Activated T-cell treated with anti-CD3 and anti-CD28 coated beads, Interleukin-2, amount 50 U/mL, for 48 hours (primary cell): ENCODE measurements at regions not wholly inside any gene's neighbourhood (a gene's known extent, or its start where the extent isn't known, plus 50 kb on each side); places are given as distances from the start of the nearest gene placed in this dataset.

Experiments
- DNase-seq, 2 experiments: peaks; one replicate each; pipeline ENCODE4 v3.0.0-alpha.2; 2020

DNA sequence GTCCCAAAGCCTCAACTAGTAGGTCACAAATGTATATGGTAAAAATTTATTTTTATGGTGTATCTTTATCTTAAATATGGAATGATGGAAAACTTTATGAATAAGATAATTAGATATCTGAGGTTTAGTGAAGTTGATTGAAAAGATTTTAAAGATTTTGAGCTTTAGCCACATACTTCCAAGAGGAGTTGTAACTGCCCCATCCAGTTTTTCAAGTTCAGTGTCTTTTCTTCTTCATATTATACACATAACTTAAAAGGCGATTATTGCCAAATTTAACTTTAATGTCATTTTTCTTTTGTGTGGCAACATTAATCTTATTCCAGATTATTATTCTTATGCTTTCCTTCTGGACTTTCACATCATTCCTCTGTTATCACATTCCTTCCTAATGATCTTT, 266.4 kb downstream of the TINAG start:
- no peak for DNase-seq

DNA sequence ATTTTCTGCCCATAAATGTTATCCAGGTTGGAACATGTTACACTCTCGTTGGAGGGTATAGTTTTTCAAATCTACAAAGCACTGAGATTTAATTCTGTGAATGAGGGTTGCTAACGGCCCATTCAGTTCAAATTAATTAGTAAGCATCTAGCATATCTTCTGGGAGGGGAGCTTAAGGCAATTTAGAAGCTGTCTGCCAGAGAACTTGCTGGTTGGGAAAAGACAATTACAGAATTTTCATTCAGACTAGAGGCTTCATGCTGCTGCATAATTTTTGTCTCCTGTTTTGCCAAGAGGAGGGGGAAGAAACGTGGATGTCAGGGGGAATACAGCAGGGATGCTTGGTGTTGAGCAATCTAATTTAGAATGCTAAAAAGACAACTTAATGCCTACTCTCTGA, 268.3 kb upstream of the FAM83B start:
- no peak for DNase-seq

DNA sequence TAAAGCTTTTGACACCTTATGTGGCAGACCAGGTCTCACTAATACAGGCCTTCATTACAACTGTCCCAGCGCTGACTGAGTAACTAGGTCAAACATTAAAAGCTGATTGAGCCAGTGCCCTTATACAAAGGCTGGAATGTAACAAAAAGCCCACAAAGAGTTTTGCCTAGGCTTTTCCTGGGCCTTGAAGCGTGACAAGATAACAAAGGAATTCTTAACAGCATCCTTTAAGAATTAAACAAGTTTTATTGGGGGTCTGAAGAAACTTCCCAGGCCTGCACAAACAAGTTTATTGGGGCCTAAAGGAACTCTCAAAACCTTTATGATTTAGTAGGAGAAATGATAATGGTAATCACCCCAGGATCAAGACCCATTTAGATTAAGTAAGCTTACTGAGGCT, 267.6 kb upstream of the FAM83B start:
- DNase-seq, result no peak

DNA sequence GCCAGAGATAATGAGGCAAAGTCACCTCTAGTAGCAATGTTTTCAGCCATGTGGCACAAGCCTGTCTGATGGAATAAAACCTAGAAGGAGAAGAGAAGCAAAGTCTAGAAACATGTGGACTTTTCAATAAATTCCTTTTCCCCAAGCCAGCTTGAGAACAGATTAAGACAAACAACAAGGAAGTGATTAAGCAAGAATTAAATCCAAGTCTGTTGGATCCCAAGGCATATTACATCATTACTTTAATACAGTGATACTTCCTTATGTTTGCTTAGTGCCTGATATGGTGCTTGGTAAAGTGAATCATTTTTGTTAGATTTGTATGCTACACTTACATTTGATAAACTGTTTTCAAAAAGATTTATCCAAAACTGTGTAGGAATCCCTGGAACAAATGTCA, 260.3 kb upstream of the FAM83B start:
- no peak for DNase-seq

DNA sequence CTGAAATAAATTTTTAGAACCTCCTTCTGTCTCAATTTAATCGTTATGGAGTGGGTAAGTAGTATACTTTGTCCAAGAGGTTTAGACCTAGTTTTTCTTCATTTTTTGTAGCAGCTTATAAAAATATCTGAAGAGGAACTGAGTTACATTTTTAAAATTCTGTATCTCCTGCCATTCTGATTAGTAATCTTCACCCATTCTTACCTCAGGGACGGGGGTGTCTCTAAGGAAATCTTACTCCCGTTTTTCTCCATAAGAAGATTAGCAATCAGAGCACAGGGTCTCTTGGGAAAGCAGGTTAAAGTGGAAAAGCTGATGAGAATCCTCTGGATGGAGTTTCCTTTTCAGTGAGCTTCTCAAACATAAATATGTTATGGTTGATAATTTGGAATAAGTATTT, 259.3 kb upstream of the FAM83B start:
- DNase-seq, result no peak

DNA sequence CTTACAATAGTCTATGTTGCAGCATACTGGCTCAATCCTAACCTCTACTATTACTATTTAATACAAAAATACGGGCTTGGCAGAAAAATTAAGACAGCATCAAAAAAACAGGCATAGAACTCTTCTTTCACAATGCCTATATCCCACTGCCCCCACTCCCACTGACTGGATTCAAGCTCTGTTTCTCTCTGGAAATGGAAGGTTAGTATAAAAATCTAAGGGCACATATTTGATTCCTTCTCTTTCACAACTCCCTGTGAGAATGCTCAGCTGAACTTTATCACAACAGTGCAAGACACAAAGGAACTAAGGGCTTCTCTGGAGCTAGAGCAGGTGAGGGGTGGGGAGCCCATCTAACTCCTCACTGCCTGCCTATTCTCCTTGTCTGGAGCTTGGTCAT, 258.4 kb upstream of the FAM83B start:
- DNase-seq, result no peak

DNA sequence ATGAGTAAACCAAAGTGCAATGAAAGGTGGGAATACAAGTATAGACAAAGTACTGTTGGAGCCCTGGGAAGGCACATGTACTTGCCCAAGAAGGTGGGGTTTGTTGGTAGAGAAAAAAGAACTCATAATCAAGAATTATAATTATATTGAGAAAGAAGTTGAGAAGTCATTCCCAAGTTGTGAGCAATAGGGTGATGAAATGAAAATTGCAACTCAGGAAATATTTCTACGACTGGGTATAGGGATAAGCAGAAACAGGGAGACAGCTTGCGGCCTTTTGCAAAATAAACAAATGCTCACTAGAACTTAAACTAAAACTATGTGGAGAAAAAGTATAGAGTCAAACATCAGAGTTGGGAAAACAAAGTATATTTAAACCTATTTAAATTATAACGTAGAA, 250.7 kb upstream of the FAM83B start:
- DNase-seq, result no peak

DNA sequence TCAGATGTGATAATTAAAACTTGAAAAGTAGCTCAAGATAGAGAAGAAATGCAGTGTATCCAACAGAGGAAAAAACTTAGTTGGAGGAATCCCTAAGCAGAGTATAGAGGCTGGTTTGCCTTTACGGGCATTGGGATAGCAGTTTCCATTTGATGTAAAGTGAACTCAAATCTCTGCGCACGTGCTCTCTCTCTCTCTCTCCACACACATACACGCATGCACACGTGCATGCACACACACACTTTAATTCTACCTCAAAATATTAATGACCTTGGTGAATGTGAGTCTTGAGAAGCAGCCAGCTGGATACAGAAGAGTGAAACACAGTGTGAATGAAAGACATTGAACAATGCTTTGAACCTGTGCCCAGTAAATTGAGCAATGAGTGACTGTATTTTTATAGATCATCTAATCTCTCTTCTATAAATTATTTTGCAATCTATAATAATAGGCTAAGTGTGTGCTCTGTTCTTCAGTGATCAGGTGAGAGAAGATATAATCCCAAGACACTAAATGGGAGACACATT, 247.7 kb upstream of the FAM83B start:
- DNase-seq, result no peak

DNA sequence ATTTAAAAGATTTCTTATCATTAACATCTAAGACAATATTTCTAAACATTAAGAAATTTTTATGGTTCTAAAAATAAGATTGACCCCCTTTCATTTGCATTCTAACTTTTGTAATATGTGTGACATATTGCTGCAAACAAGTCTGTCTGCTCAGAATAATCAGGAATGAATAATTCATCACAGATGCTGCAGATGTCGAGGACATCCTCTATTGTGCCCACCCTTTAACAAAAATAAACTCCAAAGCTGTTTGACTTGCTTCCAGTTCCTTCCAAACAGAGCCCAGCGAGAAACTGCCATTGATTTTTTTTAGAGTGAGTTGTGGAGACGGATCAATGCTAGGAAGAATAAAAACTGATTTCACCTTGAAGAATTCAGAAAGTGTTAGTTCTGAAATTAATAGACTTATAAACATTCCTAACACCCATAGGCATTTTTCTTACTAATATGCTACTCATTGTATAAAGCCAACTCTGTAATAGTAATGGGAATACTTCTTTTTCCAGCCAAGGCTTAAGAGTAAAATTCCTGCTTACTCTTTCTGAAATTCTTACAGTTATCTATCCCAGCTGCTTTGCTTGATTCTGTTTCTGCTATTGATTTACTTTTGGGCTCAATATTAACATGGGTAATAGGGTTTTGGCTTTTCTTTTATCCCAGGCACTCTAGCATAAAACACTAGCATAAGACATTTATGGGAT, 244.8 kb upstream of the FAM83B start:
- DNase-seq, result no peak

DNA sequence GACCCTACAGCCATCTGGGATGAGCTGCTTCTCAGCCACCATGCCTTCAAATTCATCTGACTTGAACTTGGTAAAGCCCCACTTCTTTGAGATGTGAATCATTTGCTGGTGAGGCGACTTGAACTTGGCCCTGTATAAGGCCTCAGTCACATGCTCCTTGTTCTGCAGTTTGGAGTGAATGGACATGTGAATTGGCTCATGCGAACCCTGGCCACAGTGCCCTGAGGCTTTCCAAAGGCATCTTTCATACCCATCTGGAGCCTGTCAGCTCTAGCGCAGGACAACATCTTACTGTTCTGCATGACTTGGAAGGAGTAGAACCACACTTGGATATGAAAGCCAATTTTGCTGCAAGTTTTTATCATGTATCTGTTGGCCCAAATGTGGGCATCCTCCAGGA, 244.0 kb upstream of the FAM83B start:
- no peak for DNase-seq

DNA sequence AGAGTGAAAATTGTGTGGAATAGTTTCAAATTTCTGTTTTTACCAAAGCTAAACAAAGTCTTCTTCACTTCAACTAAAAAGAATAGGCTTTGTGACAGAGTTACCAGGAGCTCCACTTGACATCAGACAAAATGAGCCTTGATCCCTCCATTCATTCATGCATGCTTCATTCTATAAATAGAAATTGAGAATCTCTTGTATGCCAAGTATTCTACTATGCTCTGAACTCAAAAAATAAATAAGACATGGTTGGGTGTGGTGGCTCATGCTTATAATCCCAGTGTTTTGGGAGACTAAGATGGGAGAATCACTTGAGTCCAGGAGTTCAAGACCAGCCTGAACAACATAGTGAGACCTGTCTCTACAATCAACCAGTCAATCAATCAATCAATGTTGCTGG, 236.6 kb upstream of the FAM83B start:
- no peak for DNase-seq

DNA sequence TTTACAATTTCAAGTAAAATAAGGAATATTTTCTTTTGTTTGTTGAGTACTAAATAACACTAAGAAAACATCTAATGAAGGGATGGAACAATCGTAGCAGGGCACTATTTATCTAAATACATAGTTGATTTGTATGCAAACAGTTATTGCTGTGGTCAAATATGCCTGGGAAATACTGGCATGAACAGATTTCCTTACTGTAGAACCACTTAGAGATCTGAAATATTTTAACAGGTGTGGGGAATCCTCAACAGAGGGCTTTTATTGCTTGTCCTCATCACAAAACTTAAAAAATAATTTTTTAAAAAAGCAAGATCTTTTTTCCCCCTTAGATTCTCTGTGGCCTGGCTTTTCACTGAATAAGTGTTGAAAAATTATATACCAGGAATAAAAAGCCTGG, 233.0 kb upstream of the FAM83B start:
- no peak for DNase-seq

DNA sequence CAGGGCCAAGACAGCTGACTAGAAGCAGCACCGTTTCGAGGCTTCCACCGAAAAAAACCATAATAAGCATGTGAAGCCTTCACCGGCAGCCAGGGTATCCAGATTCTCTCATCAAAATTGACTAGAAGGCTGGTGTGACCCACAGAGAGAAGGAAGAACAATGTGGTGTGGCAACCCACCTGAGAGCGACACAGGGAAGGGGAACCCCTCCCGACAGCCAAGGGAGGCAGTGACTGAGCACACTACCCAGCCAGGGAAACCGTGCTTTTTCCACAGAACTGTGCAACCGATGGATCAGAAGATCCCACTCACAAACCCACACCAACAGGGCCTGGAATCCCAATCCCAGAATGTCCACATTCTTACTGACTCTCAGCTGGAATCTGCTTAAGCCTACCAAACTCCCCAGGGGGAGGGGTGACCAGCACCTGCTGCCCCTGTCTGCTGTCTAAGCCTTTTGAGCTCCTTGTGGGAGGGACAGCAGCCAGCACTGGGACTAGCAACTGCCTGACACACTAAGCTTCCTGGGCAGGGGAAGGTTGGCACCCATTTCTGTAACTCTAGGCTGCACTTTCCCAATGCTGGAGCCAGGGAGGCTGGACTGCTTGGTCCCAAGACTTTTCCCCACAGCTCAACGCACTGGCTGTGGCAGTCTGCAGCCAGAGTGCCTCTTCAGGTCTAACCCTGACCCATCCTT, 231.9 kb upstream of the FAM83B start:
- no peak for DNase-seq

DNA sequence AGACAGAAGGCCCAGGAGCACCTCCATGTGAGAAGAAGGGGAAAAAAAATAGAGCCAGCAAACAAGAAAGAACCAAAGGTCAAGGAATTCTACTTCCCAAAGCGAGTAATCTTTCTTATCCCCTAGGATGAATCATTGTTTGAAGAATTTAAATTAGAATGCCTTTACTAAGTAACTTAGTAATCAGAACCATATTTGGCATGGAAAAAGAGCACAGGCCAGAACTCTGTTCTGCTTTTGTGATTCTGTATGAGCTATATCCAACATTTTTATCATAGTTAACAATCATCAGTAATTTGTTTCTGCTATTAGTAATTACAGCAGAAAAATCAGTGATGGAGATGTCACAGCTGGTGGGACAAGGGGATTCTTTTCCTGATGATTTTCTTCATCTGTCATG, 228.8 kb upstream of the FAM83B start:
- no peak for DNase-seq

DNA sequence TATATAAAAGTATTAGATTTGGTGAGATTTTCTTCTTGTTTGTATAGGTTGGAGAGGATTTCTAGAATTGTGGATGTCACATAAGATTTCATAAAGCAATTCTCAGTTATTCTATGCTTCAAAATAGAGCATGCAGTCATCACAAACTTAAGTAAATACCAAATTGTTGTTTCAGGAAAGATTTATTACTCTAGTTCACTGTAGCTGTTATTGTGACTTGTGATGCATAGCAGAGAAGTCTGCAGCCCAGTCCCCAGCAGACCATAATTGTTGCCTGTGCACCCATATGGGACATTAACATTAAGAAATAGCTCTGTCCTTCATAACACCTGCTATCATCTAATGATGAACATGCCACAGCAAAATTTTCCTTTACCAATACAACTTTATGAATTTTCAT, 228.0 kb upstream of the FAM83B start:
- DNase-seq, result no peak

DNA sequence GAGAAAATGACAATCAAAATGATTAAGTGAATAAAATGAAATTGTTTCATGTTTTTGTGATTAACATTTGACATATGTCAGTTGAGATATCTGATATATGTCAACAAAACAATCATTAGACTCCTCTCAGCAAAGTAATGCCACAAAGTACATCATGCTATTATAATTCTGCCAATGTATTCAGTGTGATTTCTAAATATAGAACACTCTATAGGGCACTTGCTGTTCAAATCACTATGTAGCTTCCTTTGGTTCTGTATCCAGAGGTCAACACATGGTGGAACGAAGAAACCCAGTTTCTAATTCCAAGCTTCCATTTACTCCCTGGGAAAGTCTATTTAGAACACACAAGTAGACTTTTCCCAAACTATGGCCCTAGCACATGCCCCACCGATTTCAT, 227.5 kb upstream of the FAM83B start:
- no peak for DNase-seq

DNA sequence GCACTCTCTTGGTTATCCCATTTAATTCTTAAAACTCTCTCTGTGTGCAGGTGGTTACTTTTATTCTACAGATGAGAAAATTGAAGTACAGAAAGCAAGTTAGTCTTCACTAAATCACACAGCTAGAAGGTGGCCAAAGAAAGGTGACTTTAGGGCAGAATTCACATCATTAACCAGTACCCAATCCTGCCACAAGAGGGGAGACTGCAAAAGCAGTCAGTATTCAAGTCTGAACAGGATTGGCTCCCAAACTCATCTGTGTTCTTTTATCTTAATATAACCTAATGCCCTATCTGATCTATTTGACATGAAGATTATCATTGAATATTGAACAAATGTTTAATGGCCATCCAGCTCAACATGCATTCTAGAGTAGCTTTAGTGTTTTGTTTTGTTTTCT, 225.3 kb upstream of the FAM83B start:
- DNase-seq, result no peak

DNA sequence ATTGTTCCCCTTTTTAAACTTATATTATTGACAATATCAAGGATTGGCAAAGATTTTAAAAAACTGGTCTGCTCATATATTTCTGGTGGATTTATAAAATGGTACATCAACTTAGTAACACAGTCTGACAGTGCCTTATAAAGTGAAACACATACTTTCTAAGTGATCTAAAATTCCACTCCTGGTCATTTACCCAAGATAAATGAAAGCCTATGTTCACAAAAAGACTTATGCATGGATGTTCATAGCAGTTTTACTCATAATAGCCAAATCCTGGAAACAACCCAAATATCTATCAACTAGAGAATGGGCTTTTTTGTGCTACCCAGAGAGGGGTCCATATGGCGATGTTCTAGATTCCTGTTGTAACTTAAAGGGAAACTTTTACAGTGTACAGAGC, 222.4 kb upstream of the FAM83B start:
- DNase-seq, result no peak

DNA sequence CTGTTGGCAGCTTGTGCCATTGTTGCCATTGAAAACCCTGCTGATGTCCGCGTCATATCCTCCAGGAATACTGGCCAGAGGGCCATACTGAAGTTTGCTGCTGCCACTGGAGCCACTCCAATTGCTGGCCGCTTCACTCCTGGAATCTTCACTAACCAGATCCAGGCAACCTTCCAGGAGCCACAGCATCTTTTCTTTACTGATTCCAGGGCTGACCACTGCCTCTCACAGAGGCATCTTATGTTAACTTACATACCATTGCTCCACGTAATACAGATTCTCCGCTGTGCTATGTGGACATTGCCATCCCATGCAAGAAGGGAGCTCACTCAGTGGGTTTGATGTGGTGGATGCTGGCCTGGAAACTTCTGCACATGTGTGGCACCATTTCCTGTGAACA, 221.8 kb upstream of the FAM83B start:
- no peak for DNase-seq

DNA sequence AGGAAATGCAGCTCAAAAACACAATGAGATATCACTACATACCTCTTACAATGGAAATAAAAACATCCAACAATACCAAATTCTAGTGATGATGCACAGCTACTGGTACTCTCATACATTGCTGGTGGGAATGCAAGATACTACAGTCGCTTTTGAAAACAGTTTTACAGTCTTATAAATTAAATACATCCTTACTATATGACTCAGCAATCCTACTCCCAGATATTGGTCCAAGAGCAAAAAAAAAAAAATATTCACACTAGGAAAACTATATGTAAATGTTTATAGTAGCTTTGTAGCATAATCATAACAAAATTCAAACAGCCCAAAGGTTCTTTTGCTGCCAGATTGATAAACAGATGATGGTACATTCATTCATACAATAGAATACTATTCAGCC, 217.4 kb upstream of the FAM83B start:
- DNase-seq, result no peak

DNA sequence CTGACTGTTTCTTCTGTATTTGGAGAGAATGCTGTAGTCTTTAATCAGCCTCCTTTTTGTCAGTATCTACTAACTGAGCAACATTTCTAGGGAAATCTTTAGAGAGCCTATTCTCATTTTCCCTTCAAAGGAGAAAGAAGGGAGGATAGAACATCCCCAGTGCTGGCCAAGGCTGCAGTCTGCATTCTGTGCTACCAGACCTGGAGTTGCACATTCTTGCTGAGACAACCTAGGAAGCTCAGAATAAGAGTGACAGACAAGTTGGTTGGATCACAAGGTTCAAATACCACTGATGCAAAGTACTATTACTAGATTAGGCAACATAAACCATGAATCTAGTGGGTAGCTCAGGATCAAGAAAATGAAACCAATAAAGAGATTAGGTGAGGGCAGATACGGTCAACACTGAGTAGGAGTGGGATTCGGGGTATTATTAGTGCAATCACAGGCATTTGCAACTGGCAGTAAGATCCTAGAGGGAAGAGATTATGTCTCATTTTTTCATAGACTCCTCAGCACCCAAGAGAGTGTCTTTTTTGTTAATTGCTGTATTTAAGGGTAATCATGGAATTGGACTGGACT, 213.5 kb upstream of the FAM83B start:
- no peak for DNase-seq

DNA sequence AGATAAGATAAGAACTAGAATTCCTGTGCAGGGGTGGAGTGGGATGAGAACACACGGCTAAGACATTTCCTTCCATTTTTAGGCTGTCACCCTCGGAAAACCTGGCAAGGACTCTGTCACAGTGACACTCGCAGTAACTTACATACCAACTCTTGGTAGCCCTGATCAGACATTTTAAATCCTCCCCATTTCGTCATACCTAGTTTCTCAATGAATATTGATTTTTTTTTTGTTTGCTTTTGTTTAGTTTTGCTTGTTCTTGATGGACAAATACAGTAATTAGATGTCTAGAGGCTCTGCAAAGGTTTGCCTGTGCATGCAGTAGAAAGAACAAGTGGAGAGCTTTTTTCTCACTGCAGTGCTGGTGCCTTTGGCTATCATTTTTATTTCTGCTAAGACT, 213.0 kb upstream of the FAM83B start:
- DNase-seq, result no peak

DNA sequence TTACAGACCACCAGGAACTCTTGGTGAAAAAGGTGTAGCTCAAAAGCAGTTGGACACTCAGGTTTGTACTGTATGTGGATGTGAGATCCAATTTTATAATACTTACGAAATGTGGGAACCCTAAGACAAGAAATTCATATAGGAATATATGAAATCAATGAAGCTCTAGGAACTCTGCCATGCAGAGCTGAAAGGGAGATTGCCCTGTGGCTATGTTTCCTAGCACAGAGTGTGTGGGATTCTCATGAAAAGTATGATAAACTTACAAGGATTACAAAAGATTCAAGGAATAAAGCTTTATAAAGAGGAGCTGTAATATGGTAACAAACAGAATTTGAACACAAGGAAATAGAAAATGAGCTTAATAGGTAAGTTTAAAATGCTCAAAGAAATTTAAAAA, 205.7 kb upstream of the FAM83B start:
- DNase-seq, result no peak
